Fibroblast of pulmonary artery (primary cell): ENCODE measurements at regions not wholly inside any gene's neighbourhood (a gene's known extent, or its start where the extent isn't known, plus 50 kb on each side); places are given as distances from the start of the nearest gene placed in this dataset.
A peak's percentile ranks its signal among the peaks of the same experiment; 100 is the strongest.

Source experiments
- DNase-seq: peaks from one replicate; pipeline ENCODE4 v3.0.0-alpha.2; 2010; ENCODE audit warnings: low read depth
- H3K4me3 ChIP-seq: replicated peaks from 2 replicates; pipeline ENCODE4 v1.5.1; 2011; ENCODE audit warnings: low read depth, mild to moderate bottlenecking, control low read depth, low read length, moderate library complexity
- TF ChIP-seq, protein P1 (sequence below): IDR thresholded peaks from 2 replicates; pipeline ENCODE4 v1.5.1; 2011; ENCODE audit warnings: mild to moderate bottlenecking, control low read depth, low read length, inconsistent platforms; ENCODE audit errors: missing control alignments

GRCh38 chr6:16929809-16930208, 168.5 kb upstream of the ATXN1 start:
- TF ChIP-seq, protein P1, sequence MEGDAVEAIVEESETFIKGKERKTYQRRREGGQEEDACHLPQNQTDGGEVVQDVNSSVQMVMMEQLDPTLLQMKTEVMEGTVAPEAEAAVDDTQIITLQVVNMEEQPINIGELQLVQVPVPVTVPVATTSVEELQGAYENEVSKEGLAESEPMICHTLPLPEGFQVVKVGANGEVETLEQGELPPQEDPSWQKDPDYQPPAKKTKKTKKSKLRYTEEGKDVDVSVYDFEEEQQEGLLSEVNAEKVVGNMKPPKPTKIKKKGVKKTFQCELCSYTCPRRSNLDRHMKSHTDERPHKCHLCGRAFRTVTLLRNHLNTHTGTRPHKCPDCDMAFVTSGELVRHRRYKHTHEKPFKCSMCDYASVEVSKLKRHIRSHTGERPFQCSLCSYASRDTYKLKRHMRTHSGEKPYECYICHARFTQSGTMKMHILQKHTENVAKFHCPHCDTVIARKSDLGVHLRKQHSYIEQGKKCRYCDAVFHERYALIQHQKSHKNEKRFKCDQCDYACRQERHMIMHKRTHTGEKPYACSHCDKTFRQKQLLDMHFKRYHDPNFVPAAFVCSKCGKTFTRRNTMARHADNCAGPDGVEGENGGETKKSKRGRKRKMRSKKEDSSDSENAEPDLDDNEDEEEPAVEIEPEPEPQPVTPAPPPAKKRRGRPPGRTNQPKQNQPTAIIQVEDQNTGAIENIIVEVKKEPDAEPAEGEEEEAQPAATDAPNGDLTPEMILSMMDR: no peak
- peak; percentile 85 for DNase-seq
- H3K4me3 ChIP-seq: no peak overlapping the region

- H3K4me3 ChIP-seq: no peak overlapping the region
- TF ChIP-seq, protein P1: no peak
- DNase-seq: no peak
These were observed 167.1 kb upstream of the ATXN1 start for GRCh38 chr6:16928387-16928786.

DNA sequence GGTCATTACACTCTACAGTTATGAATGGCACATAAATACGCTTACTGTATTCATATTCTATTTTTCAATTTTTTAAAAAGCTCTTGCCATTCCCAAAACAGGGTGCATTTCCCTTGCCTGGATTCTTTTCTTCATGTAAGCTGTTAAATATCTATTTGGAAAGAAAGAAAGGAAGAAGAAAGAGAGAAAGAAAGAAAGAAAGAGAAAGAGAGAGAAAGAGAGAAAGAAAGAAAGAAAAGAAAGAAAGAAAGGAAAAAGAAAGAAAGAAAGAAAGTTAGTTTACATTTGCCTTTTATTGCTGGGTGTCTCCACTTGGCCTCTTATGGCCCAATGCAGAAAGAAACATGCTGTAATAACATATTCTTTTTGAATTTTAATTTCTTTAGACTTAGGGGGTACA, 165.9 kb upstream of the ATXN1 start:
- TF ChIP-seq, protein P1: no peak
- no peak overlapping the region for H3K4me3 ChIP-seq

GRCh38 chr6:16925461-16925860, 164.2 kb upstream of the ATXN1 start:
- DNase-seq: no peak
- TF ChIP-seq, protein P1: no peak
- no peak overlapping the region for H3K4me3 ChIP-seq

More for the DNA sequence above, 165.9 kb upstream of the ATXN1 start:
- no peak for DNase-seq

GRCh38 chr6:16922282-16922681, 161.0 kb upstream of the ATXN1 start:
- TF ChIP-seq, protein P1: no peak
- DNase-seq: no peak
- H3K4me3 ChIP-seq: no peak overlapping the region

DNA sequence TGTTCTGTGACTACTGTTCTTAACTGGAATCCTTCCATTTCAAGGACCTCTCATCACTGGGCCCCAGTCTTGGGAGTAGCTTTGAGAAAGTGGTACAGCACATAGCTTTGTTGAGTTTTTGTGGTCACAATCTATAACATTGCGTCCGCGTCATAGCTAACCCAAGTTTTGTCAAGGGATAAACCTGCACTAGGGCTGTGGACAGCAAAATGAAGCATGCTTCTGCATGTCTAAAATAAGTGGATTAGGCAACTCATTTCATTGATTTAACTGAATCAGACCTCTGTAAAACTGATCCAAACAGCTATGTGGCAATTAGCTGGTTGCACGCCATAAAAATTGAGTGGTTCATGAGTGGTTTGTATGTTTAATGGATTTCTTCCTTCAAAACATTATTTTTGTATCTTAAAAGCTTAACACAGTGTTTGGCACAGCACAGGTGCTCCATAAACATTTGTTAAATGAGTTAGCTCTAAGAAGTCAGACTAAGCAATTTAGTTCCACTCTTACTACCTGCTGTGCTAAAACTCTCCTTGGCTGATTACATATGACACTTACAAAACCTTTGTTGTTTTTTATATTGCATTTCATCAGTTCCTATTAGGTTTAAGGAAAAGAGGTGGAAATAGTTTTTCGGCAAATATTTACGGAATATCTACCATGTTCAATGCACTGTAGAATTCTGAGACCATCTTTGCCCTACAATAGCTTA, 160.3 kb upstream of the ATXN1 start:
- TF ChIP-seq, protein P1: no peak
- H3K4me3 ChIP-seq: no peak overlapping the region
- no peak for DNase-seq

DNA sequence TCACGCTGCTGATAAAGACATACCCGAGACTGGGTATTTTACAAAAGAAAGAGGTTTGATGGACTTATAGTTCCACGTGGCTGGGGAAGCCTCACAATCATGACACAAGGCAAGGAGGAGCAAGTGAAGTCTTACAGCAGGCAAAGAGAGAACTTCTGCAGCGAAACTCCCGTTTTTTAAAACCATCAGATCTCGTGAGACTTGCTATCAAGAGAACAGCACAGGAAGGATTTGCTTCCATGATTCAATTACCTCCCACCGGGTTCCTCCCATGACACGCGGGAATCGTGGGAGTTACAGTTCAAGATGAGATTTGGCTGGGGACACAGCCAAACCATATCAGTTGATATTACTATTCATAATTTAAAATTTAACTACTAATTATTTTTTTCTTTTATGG, 157.3 kb upstream of the ATXN1 start:
- TF ChIP-seq, protein P1: no peak
- DNase-seq: peak; percentile 38
- no peak overlapping the region for H3K4me3 ChIP-seq
